Retinal pigment epithelial cell (primary cell): ENCODE measurements at regions not wholly inside any gene's neighbourhood (a gene's known extent, or its start where the extent isn't known, plus 50 kb on each side); places are given as distances from the start of the nearest gene placed in this dataset.
A peak's percentile ranks its signal among the peaks of the same experiment; 100 is the strongest.
"Not testable (repeated sequence)": the region's sequence is repeated elsewhere in the genome, so short reads cannot be mapped to it uniquely, and the experiment has no call there.

Experiments used
- DNase-seq: peaks from one replicate; pipeline ENCODE4 v3.0.0-alpha.2; 2010; ENCODE audit warnings: low read depth
- H3K4me3 ChIP-seq: 2 replicates; pipeline ENCODE4 v1.5.1; 2011; ENCODE audit warnings: mild to moderate bottlenecking, low read length, control low read depth, moderate library complexity
- CTCF ChIP-seq: conservative IDR thresholded peaks from 2 replicates; pipeline ENCODE4 v1.5.1; 2011; ENCODE audit warnings: low read depth, low read length, control low read depth, inconsistent platforms

GRCh38 chr10:42380926-42381547 lies 257.3 kb downstream of the ZNF33B start:
- no peak for DNase-seq
- no peak for TF ChIP-seq CTCF
- H3K4me3 ChIP-seq = no peak overlapping the region

GRCh38 chr10:42367532-42368230 lies 270.7 kb downstream of the ZNF33B start:
- peak; percentile 82 for DNase-seq
- no peak for TF ChIP-seq CTCF
- H3K4me3 ChIP-seq = peak overlapping the region; percentile 67

DNA sequence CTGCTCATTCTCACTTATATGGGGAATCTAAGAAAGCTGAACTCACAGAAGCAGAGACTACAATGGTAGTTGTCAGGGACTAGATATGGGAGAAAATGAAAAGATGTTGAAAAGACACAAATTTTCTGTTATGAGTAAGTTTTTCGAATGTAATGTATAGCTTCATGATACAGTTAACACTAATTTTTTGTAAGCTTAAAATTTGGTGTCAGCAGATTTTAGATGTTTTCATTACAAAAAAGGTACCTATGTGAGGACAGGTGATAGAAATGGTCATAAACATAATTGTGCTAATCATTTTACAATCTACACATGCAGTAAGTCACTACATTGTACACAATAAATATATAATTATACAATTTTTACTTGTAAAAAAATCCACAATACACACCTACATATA lies 286.6 kb downstream of the ZNF33B start:
- TF ChIP-seq CTCF = no peak
- no peak for DNase-seq
- no peak overlapping the region for H3K4me3 ChIP-seq

GRCh38 chr10:42336593-42337337 lies 301.6 kb downstream of the ZNF33B start:
- not testable (repeated sequence) for DNase-seq, H3K4me3 ChIP-seq

DNA sequence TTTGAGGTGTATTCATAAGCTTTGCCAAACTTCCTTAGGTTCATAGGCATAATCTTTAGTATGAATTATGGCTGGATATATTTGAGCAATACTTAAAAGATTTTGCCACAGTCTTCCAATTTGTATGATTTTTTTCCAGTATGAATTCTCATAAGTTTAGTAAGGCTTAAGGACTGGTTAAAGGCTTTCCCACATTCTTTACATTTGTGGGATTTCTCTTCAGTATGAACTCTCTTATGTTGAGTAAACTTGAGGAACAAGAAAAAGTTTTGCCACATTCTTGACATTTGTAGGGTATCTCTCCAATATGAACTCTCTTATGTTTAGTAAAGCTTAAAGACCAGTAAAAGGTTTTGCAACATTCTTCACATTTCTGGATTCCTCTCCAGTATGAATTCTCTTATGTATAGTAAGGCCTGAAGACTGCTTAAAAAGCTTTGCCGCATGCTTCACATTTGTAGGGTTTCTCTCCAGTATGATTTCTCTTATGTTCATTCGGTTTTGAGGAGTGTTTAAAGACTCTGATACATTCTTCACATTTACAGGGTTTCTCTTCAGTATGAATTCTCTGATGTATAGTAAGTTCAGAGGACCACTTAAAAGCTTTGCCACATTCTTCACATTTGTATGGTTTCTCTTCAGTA lies 302.6 kb downstream of the ZNF33B start:
- not testable (repeated sequence) for H3K4me3 ChIP-seq, DNase-seq

GRCh38 chr10:42304341-42304740 lies 334.0 kb downstream of the ZNF33B start:
- TF ChIP-seq CTCF = no peak
- no peak for DNase-seq
- no peak overlapping the region for H3K4me3 ChIP-seq

- DNase-seq, H3K4me3 ChIP-seq: not testable (repeated sequence)
These were observed 356.5 kb downstream of the ZNF33B start for GRCh38 chr10:42281896-42282295.

DNA sequence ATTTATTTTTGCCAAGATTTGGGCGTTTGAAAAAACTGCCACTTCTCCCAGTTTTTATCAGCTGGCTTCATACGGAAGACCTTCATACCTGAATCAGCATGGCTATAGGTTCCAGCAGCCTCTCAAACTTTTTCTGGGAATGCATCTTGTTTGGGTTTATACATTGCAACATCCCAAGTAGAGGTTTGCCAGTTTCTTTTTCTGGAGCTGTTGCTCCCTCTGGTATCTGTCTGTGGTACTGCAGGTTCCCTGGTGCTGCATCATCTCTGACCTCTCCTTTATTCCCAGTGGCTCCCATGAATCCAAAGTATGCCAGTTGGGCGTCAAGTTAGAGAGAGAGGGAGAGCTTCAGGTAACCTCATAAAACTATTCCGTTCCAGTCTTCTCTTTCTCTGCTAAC lies 368.6 kb downstream of the ZNF33B start:
- H3K4me3 ChIP-seq, DNase-seq: not testable (repeated sequence)

DNA sequence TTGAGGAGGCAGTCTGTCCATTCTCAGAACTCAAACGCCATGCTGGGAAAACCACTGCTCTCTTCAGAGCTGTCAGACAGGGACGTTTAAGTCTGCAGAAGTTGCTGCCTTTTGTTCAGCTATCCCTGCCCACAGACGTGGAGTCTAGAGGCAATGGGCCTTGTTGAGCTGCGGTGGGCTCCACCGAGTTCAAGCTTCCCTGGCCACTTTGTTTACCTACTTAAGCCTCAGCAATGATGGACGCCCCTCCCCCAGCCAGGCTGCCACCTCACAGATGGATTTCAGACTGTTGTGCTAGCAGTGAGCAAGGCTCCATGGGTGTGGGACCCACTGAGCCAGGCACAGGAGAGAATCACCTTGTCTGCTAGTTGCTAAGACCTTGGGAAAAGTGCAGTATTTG lies 375.1 kb downstream of the ZNF33B start:
- not testable (repeated sequence) for DNase-seq, H3K4me3 ChIP-seq

GRCh38 chr10:42243002-42243401 lies 395.4 kb downstream of the ZNF33B start:
- not testable (repeated sequence) for DNase-seq, H3K4me3 ChIP-seq
